Left ventricle myocardium superior (tissue), 1 donor: ENCODE measurements at regions not wholly inside any gene's neighbourhood (a gene's known extent, or its start where the extent isn't known, plus 50 kb on each side); places are given as distances from the start of the nearest gene placed in this dataset.
"Not testable (repeated sequence)": the region's sequence is repeated elsewhere in the genome, so short reads cannot be mapped to it uniquely, and the experiment has no call there.

Experiments used
- ATAC-seq: fragments of 200-7000 bp; cut with Tn5 transposase; one replicate; pipeline ENCODE4 v1.9.1; 2020; ENCODE audit warnings: mild to moderate bottlenecking, moderate library complexity
- DNase-seq: peaks from one replicate; pipeline ENCODE4 v3.0.0-alpha.2; 2020
- intact Hi-C: fragments of 100-400 bp; cut with micrococcal nuclease; formaldehyde crosslinking; loops from one replicate; pipeline ENCODE4 v1.11.0; 2022
- donor health status: DM: no; HTN: yes; CAD: no; lungs with severe emphysema.

DNA sequence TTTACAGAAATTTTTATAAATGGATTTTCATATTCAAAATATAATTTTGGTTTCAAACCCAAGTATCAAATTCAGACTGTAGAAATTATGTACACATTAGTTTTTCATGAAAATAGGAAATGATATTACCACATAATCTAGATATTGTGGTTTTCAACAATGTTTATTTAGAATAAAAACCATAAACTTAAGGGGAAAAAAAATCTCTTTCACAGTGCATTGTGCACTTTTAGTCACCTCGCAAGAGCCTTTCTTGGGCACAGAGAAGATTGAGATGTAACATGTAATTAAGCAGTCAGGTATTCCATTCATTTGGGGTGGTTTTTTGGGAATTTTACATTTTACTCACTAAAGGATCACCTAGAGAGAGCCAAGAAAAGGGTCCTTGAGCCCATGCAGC is 104.0 kb downstream of the TANC2 start:
- DNase-seq (no peak), ATAC-seq (no peak)
- intact Hi-C loops: no loop called here

DNA sequence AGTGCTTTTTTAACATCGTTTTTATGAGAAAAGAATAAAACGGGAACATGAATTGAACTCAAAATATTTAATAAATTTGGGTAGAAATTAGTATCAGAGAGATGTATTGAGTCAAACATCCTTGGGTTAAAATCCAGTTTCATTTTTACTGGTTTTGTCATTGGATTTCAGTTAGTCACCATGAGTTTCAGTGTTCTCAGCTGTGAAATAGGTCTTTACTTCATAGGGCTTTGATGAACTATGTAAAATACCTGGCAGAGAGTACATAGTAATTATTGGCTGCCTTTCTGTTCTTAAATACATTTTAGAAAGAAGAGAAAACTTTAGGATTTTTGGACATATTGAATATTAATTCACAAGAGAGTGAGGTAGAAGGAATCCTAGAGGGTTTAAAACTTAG is 105.8 kb downstream of the TANC2 start:
- ATAC-seq (no peak), DNase-seq (no peak)
- intact Hi-C loops: no loop called here

DNA sequence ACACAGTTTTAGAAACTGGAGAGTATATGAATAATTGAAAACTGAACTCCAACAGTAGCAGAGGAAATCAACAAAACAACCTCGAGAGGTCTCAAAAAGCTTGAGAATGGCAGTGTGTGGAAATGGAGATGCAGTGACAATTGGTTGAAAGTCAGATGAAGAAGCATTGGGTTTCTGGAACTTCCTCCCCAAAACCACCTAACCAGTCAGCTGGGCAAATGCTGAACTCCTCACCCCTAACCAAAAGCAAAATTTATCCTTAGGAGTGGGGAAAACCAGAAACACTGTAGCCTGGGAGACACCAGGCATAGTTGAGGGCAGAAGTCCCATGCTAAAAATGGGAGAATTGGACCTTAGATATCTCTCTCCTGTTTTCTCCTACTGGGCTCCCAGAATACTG is 109.9 kb downstream of the TANC2 start:
- ATAC-seq: no peak
- DNase-seq: no peak
- intact Hi-C loops: no loop called here

DNA sequence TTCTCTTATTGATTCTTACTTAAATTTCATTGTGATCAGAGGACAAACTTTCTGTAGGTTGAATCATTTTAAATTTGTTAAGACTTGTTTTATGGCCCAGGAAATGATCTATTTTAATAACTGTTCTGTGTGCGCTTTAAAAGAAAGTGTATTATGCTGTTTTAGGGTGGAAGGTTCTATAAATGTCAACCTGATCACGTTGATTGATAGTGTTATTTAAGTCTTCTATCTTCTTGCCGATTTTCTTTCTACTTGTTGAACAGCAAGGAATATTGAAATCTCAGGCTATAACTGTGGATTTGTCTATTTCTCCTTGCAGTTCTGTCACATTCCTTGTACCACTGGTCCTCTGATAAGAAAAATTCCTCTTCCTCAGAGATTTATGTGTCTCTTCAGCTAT is 112.7 kb downstream of the TANC2 start:
- no peak for DNase-seq
- ATAC-seq: no peak
- intact Hi-C loops: no loop called here

DNA sequence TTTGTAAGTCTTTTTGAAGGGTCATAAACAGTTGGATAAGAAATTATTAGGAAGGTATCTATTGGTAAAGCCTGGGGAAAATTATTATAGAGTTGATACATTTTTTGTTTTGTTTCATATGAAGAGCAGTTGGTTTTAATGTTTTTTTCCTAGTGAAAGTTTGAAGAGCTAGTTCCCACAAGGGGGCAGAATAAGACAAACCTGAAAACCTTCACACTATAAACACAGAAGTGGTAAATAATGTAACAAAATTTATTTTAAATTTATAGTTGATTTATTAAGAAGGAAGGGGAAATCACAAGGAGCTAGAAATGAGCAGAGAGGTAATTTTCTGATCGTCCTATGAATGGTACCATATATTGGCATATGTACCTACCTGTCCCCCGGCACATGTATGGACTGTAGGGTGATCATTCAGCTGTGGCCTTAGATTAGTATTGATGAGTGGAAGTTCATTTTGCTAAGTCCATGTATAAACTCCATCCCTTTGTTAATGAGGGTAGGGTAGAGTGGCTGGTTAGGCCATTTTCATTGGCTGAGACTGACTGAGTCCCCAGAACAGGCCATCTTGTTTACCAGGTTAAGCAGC is 116.3 kb downstream of the TANC2 start:
- intact Hi-C loops: loop anchor here (10.0 kb wide), 1 partner anchor 322 kb away; no protein-coding TSS in a partner anchor
- ATAC-seq: no peak

DNA sequence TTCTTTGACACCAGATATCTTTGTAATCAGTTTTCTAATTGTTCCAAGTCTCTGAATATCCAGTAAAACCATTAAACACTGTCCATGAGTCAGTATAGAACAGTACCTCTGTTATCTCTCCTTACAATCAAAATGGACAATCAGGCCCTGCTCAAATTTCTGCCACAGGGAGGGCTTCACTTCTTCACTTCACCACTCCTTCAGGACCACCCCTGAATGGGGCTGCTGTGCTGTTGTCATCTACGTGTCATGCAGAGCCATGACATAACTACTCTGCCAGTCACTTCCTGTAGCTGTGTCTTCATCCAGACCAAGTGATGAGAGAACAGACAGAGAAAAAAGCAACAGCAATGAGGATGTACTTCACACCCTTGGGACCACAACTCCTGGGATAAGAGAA is 116.9 kb downstream of the TANC2 start:
- no peak for DNase-seq
- no peak for ATAC-seq
- intact Hi-C loops: loop anchor here (10.0 kb wide), 1 partner anchor 322 kb away; no protein-coding TSS in a partner anchor

More for the DNA sequence above, 116.3 kb downstream of the TANC2 start:
- no peak for DNase-seq

DNA sequence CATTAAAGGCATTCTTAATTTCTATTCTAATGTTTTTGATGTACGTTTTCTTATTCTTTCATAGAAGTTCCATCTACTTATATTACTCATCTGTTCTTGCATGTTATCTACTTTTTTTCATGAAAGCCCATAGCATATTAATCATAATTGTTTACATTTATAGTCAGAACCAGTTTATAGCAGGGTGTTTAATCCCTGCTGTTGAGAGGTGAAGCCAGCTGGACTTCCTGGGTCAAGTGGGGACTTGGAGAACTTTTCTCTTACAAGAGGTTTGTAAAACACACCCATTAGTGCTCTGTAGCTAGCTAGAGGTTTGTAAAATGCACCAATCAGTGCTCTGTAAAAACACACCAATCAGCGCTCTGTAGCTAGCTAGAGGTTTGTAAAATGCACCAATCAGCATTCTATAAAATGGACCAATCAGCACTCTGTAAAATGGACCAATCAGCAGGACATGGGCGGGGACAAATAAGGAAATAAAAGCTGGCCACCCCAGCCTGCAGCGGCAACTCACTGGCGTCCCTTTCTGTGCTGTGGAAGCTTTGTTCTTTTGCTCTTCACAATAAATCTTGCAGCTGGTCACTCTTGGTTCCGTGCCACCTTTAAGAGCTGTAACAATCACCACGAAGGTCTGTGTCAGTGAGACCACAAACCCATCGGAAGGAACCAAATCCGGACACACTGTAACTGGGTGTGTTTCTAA is 120.6 kb downstream of the TANC2 start:
- intact Hi-C loops: loop anchor here (10.0 kb wide), 1 partner anchor 318 kb away; no protein-coding TSS in a partner anchor
- DNase-seq (no peak), ATAC-seq (no peak)

DNA sequence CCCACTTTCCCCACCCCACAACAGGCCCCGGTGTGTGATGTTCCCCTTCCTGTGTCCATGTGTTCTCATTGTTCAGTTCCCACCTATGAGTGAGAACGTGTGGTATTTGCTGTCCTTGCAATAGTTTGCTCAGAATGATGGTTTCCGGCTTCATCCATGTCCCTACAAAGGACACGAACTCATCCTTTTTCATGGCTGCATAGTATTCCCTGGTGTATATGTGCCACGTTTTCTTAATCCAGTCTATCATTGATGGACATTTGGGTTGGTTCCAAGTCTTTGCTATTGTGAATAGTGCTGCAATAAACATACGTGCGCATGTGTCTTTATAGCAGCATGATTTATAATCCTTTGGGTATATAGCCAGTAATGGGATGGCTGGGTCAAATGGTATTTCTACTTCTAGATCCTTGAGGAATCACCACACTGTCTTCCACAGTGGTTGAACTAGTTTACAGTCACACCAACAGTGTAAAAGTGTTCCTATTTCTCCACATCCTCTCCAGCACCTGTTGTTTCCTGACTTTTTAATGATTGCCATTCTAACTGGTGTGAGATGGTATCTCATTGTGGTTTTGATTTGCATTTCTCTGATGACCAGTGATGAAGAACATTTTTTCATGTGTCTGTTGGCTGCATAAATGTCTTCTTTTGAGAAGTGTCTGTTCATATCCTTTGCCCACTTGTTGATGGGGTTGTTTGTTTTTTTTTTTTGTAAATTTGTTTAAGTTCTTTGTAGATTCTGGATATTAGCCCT is 124.5 kb downstream of the TANC2 start:
- DNase-seq, intact Hi-C loops, ATAC-seq: not testable (repeated sequence)

DNA sequence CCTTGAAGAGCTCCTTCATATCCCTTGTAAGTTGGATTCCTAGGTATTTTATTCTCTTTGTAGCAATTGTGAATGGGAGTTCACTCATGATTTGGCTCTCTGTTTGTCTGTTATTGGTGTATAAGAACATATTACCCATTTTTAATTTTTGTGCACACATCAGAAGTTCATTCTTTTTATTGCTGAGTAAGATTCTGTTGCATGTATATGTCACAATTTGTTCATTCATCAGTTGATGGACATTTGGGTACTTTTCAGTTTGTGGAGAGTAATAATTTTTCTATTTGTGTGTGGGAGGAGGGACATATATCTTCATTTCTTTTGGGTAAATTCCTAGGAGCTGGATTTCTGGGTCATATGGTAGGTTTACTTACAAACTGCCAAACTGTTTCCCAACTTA is 125.9 kb downstream of the TANC2 start:
- intact Hi-C loops, ATAC-seq, DNase-seq: not testable (repeated sequence)

DNA sequence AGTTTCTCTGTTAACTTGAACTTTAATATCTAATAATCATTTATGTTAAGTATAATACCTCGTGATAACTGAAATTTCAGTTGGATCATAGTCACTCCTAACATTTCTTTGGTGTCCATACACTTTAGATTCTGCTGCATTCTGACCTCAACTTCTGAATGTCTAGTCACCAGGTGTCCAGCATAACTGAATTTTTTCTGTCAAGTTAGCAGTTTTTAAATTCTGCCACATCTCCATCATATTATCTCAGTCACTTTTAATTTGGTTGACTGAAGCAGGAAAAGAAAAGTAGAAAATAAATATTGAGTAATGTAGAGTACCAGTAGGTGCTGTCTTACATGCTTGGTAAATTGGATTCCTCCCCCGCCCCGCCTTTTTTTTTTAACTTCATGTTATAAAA is 128.6 kb downstream of the TANC2 start:
- intact Hi-C loops: no loop called here
- ATAC-seq (no peak), DNase-seq (no peak)

DNA sequence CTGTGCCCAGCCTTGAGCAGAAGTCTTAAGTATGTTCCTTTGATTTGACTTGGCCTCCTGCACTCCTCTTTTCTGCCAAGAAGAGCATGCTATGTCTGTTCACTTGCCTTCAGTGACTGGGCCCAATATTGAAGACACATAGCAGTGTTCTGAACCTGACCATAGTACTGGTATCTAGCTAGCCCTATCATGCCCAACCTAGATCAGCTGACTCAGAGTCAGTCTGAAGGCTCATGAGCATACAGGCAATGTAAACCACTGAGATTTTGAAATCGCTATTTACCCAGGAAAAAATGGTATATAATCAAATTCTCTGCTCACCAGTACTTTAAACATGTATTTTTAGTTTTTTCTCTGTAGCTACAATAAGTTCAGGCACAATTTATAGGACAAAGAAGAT is 129.4 kb downstream of the TANC2 start:
- intact Hi-C loops: no loop called here
- DNase-seq: no peak
- no peak for ATAC-seq

DNA sequence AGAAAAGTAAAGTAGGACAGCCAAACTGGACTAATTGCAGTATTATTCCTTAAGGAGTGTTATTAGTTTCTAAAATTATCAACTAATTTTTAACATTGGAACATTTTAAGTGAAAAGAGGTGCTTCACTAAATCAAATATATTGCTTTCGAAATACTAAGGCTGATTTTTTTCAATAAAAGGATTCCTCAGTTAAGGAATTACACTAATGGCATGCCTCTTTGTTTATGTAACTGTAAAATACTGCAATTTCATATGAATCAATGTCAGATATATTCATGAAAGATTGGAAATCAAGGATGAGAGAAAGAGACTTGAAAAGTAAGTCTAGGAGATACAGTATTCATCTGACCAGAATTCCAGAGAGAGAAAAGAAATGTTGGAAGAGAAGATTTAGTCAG is 129.8 kb downstream of the TANC2 start:
- ATAC-seq: no peak
- intact Hi-C loops: no loop called here
- DNase-seq: no peak

DNA sequence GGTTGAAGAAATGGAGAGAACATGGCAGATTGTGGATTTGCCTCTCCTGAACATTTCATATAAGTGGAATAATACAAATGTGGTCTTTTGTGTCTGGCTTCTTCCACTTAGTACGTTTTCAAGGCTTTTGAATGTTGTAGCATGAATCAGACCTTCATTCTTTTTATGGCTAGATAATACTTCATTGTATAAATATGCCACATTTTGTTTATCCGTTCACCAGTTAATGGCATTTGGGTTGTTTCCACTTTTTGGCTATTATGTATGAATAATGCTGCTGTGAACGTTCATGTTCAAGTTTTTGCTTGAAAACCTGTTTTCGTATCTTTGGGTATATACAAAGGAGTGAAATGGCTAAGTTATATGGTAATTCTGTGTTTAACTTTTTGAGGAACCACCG is 130.4 kb downstream of the TANC2 start:
- intact Hi-C loops: no loop called here
- DNase-seq: no peak
- no peak for ATAC-seq

DNA sequence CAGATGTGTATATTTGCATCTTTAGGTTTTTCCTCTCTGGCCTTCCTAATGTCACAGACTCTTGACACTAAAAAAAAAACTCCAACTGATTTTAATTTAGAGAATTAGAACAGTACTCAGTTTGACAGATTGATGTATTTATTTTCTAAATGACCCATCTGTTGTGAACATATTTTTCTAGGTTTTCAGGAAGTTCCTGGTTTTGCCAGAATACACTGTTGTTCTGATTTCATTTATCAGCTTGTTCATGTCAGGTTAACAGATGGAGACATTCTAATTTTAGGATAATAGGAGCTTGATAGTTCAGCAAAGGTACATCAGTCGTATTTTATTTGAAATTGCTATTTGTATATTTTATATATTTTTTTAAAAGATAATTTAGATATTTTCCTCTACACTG is 133.4 kb downstream of the TANC2 start:
- intact Hi-C loops: no loop called here
- ATAC-seq: no peak
- no peak for DNase-seq

DNA sequence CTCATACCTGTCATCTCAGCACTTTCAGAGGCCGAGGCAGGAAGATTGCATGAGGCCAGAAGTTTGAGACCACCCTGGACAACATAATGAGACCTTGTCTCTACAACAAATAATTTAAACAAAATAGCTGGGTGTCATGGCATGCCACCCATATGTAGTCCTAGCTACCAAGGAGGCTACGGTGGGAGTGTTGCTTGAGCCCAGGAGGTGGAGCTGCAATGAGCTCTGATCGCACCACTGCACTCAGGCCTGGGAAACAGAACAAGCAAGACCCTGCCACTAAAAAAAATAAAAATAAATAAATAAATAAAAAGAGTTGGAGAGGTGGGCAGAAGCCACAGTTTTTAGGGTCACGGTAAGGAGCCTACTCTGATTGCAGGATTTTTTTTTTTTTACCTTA is 136.0 kb downstream of the TANC2 start:
- ATAC-seq (no peak), DNase-seq (no peak)
- intact Hi-C loops: no loop called here

DNA sequence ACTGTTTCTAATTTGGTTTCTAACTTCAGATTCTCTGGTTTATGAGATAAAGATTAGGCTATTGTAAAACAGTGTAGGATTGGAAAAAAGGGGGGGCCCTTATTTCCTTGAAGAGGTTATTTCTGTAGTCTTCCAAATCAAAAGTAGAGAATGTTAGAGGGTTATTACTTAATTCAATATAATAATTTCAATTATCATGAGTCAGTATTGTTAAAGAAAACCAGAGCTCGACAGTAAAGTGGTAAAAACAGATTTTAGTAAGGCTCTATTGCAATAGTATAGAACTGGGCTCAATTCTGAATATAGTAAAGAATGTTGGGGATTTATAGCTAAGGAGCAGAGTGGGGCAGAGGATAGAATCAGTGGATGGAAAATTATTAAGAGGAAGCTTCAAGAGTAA is 140.0 kb downstream of the TANC2 start:
- no peak for ATAC-seq

DNA sequence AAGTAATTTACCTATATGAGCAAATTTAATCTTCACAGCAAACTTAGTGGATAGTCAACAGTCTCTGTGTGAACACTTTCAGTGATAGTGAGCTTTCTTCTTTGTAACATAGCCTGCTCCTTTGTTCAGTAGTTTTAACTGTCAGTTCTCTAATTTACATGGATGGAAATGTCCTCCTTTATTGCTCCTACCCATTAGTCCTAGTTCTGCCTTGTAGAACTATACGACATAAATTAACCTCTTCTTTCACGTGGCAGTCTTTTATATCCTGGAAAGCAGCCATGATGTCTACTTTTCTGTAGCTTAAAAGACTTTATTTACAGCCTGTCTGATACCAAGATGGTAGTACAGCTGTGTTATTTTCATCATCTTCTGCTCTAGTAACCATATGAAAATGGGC is 143.6 kb downstream of the TANC2 start:
- intact Hi-C loops: no loop called here
- no peak for ATAC-seq
- DNase-seq: no peak

More for the DNA sequence above, 140.0 kb downstream of the TANC2 start:
- no peak for DNase-seq
- intact Hi-C loops: no loop called here

DNA sequence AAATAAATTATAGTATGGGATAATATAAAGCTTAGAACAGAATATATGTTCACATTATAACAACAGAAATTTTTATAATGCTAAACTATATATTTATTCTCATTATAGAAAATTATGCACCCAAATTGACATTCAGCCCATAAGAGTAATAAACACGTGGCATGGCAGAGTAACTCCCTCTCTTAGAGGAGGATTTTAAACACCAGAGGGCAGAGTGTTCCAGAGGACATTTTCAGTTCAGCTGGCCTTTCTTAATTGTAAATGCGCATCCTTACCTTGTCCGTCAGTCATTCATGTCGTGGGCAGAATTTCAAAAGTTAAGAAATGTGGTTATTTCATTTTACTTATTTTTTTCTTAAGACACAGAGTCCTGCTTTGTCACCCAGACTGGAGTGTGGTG is 147.1 kb downstream of the TANC2 start:
- ATAC-seq (no peak), DNase-seq (no peak)
- intact Hi-C loops: no loop called here

DNA sequence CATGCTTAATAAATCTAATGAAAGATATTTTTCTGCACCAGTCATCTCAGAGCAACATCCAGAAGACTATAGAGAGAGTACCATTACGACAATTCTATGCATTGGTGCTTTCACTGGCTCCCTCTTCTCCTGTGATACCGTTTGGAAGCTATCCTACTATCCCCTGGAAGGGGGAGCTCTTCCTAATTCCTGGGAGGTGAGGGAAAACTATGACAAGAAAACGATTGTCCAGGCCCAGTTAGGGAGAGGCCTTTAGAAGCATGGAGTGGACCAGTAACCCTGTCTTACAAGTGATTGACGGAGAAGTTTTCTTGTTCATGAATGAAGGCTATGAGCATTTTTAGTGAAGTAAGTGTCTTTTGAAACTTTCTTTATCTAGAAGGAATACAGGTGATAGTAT is 150.2 kb downstream of the TANC2 start:
- DNase-seq: no peak
- ATAC-seq: no peak
- intact Hi-C loops: no loop called here
